Astrocyte of the spinal cord (primary cell): ENCODE measurements at regions not wholly inside any gene's neighbourhood (a gene's known extent, or its start where the extent isn't known, plus 50 kb on each side); places are given as distances from the start of the nearest gene placed in this dataset.

Experiments used
- DNase-seq: peaks from one replicate; pipeline ENCODE4 v3.0.0; 2011; ENCODE audit warnings: low read depth, low spot score
- H3K4me3 ChIP-seq: 2 replicates; pipeline ENCODE4 v1.5.1; 2011; ENCODE audit warnings: low read depth, mild to moderate bottlenecking, low read length, moderate library complexity
- in situ Hi-C: cut with HindIII; loops from 2 replicates; pipeline ENCODE4 v1.10.0; 2017; ENCODE audit warnings: low sequenced_read_pairs
- TF ChIP-seq, protein P1 (sequence below): IDR thresholded peaks from 2 replicates; pipeline ENCODE4 v1.5.1; 2012; ENCODE audit warnings: low read depth, mild to moderate bottlenecking, low read length, inconsistent platforms

DNA sequence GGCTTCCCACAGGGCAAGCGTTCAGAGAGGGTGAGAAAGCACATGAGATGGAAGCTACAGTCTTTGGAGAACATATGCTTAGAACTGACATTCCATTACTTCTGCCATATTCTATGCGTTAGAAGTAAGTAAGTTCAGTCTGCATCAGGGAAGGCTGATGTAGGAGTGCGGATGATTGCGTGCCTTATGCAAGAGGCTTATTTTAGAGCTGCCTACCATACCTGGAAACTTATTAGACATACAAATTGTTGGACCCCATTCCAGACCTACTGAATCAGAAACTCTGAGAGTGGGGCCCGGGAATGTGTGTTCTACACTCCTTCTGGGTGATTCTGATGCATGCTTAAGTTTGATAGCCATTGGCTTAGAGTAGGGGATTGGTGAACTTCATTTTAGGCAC lies 174.9 kb downstream of the KTN1 start:
- in situ Hi-C loops: no loop called here
- no peak for DNase-seq
- TF ChIP-seq, protein P1, sequence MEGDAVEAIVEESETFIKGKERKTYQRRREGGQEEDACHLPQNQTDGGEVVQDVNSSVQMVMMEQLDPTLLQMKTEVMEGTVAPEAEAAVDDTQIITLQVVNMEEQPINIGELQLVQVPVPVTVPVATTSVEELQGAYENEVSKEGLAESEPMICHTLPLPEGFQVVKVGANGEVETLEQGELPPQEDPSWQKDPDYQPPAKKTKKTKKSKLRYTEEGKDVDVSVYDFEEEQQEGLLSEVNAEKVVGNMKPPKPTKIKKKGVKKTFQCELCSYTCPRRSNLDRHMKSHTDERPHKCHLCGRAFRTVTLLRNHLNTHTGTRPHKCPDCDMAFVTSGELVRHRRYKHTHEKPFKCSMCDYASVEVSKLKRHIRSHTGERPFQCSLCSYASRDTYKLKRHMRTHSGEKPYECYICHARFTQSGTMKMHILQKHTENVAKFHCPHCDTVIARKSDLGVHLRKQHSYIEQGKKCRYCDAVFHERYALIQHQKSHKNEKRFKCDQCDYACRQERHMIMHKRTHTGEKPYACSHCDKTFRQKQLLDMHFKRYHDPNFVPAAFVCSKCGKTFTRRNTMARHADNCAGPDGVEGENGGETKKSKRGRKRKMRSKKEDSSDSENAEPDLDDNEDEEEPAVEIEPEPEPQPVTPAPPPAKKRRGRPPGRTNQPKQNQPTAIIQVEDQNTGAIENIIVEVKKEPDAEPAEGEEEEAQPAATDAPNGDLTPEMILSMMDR: no peak
- H3K4me3 ChIP-seq: no peak overlapping the region

DNA sequence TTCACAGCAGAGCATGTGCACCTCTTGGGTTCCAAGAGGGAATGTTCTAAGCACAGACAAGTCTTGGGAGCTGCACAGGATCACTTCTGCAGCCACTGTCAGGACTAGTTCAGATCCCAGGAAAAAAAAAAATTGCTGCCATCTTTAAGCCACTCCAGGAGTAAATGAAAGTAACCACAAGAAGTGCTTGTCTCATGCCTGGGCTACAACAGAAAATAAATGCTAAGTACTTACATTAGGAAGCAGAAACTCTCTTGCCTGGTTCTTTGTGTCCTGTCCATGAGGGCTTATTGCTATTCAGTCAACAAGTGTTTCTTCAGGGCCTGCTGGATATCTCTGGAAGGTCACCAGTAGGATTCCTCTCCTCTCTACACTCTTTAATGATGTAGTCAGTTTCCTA lies 176.1 kb downstream of the KTN1 start:
- TF ChIP-seq, protein P1: no peak
- in situ Hi-C loops: no loop called here
- no peak for DNase-seq
- H3K4me3 ChIP-seq: no peak overlapping the region

DNA sequence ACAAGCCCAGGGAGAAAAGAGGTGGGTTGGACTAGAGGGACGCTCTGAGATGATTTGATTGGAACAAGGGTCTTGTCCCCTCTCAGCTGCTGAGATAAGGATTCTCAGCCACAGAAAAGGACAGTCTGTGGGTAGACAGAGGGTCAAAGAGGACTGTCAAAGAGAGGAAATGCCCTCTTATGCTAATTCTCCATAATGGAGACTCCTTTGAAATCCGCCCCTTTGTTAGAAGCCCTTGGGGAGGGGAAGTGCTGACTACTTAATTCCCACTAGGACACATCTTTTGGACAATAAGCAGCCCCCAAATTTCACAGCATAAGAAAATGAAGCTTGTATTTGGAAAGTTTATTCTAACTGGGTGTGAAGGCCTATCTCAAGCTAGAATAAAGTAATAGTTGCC lies 176.6 kb downstream of the KTN1 start:
- in situ Hi-C loops: no loop called here
- H3K4me3 ChIP-seq: no peak overlapping the region
- TF ChIP-seq, protein P1: no peak
- DNase-seq: no peak

DNA sequence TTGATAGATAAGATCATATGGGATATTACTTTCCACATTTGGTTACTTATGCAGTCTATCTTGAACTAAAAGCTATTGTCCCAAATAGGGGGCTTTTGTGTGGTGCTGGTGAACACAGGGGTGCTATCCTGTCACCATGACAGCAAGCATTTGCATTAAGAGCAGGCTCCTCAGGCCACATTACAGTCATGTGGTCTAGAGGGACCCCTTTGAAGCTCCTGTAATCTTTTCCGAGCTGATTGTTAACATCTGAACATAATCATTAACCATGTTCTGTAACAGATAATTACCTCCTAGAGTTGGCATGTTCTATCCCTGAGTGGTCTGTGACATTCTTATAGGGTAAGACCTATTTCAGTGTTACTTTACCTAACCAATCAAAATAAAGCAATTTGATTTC lies 178.8 kb downstream of the KTN1 start:
- TF ChIP-seq, protein P1: no peak
- no peak for DNase-seq
- in situ Hi-C loops: no loop called here
- H3K4me3 ChIP-seq: no peak overlapping the region

DNA sequence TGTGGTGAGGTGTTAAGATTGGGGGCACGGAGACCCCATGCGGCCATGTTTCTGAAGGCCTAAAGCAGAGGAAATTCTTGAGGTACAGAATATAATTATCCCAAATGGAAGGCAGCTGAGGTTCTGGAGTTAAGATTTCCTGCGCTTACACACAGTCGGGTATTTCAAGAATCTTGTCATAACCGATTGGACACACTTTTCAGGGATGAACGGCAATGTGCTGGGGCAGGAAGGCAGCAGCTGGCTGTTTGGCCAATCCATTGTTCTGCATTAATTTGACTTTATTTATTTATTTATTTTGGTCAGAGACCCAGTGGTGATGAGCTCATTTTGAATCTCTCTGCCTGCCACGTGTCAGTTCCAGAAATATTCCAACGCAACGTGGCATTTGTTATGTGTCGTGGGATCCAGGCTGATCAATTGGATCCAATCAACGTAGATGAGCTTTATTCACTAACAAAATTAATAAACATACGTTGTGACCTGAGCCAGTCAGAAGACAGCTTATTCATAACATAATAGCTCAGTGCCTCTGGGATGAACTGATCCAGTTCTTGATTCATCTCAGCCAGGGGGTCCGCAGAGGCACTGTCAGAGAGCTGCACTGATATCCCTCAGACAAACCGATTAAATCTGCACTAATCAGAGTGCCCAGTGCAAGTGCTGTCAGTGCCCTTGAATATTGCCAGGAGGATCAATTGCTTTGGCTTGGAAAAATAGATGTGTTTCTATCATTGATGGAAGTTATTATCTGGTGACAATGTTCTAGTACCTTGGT lies 181.0 kb downstream of the KTN1 start:
- in situ Hi-C loops: no loop called here

DNA sequence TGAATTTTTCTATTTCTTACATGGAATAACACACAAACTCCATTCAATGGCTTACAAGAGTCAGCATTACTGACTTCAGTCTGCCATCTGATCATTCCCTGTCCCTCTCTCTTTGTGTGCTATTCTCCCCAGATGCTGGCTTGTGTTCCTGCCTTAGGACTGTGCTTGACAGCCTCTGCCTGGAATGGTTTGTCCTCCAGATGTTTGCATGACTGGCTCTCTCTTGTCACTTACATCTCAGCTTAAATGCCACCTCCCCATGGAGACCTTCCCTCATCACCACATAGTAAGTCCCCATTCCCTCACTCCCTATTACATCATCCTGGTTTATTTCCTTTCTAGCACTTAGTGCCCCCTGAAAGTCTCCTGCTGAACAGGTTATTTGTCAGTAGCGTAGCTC lies 181.6 kb downstream of the KTN1 start:
- TF ChIP-seq, protein P1: no peak
- H3K4me3 ChIP-seq: no peak overlapping the region
- no peak for DNase-seq
- in situ Hi-C loops: no loop called here

More for the DNA sequence above, 181.0 kb downstream of the KTN1 start:
- TF ChIP-seq, protein P1: no peak
- no peak for DNase-seq
- no peak overlapping the region for H3K4me3 ChIP-seq
